ENCODE measurements at regions not wholly inside any gene's neighbourhood (a gene's known extent, or its start where the extent isn't known, plus 50 kb on each side); places are given as distances from the start of the nearest gene placed in this dataset.

GRCh38 chr2:65678779-65679391 is 246.5 kb upstream of the SPRED2 start:
- H3K36me3 ChIP-seq (replicated peaks in 1 of 2; ENCODE audit: insufficient read depth in 1 of 2, low read depth in 2 of 2) = no peaks in the 10 kb centered on the region
- ATAC-seq (no peak), DNase-seq (no peak)
- peaks cover 0 to 9% (median 0%) of the 10 kb centered on the region in 3 donors for H3K9me3 ChIP-seq
- no peak overlapping the region for H3K4me3 ChIP-seq
- intact Hi-C loops (cut with DNase I) = no loop called here
- WGBS, 2 donors = 76 to 78% methylated on average over 5 of the region's 5 CpGs
- no peaks in the 10 kb centered on the region for H3K4me1 ChIP-seq
- no peak overlapping the region for H3K27ac ChIP-seq
- TF ChIP-seq POLR2A (IDR thresholded peaks at IDR 0.05) (no peak), CTCF (IDR thresholded peaks at IDR 0.05) (no peak)
- no peaks in the 10 kb centered on the region for H3K27me3 ChIP-seq

- TF ChIP-seq CTCF (IDR thresholded peaks at IDR 0.05) (no peak), POLR2A (IDR thresholded peaks at IDR 0.05) (no peak)
- H3K36me3 ChIP-seq (replicated peaks in 1 of 2; ENCODE audit: insufficient read depth in 1 of 2, low read depth in 2 of 2) = no peaks in the 10 kb centered on the region
- no peak for DNase-seq
- intact Hi-C loops (cut with DNase I) = no loop called here
- ATAC-seq = no peak
- 77 to 84% methylated on average over 4 of the region's 4 CpGs for WGBS, 2 donors
- H3K4me3 ChIP-seq = no peak overlapping the region
- peaks cover 0 to 9% (median 0%) of the 10 kb centered on the region in 3 donors for H3K9me3 ChIP-seq
- H3K27me3 ChIP-seq = no peaks in the 10 kb centered on the region
- H3K27ac ChIP-seq = no peak overlapping the region
- no peaks in the 10 kb centered on the region for H3K4me1 ChIP-seq
These were observed 243.0 kb upstream of the SPRED2 start for GRCh38 chr2:65675350-65675749.

DNA sequence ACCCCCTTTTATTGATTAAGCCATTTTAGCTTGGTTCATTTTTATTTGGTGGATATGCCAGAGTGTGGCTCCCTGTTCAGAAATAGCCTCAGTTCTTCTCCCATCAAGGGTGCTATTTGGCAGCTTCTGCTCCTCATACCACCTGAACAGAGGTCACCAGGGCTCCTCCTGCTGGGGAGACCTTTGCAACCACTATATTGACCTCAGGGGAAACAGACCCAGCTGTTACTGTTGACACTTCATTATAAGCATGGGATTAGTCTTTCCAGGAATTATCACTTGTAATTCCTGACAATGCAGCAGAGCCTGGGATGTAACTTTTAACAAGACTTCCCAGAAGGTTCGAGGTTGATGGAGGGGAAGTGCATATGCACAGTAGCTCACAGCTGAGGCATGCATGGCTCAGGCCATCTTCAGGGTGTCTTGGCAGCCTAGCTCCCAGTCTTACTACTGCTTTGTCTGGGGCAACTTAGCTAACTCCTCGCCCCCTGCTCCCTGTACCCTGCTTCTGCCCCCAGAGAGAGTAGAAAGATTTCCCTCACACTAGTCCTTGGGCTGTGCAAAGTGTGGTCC is 239.4 kb upstream of the SPRED2 start:
- Histone ChIP-seq H3K9me3 (peaks cover 0 to 17% (median 0%) of the 10 kb centered on the region in 3 donors), H3K27ac (no peak overlapping the region), H3K36me3 (replicated peaks in 1 of 2; ENCODE audit: insufficient read depth in 1 of 2, low read depth in 2 of 2) (no peaks in the 10 kb centered on the region), H3K4me3 (no peak overlapping the region), H3K4me1 (no peaks in the 10 kb centered on the region), H3K27me3 (no peaks in the 10 kb centered on the region)
- DNase-seq (no peak), ATAC-seq (no peak)
- no peak for TF ChIP-seq CTCF (IDR thresholded peaks at IDR 0.05)
- no peak for TF ChIP-seq POLR2A (IDR thresholded peaks at IDR 0.05)
- WGBS, 2 donors = 23 to 80% methylated on average over 2 of the region's 2 CpGs
- intact Hi-C loops (cut with DNase I) = no loop called here

DNA sequence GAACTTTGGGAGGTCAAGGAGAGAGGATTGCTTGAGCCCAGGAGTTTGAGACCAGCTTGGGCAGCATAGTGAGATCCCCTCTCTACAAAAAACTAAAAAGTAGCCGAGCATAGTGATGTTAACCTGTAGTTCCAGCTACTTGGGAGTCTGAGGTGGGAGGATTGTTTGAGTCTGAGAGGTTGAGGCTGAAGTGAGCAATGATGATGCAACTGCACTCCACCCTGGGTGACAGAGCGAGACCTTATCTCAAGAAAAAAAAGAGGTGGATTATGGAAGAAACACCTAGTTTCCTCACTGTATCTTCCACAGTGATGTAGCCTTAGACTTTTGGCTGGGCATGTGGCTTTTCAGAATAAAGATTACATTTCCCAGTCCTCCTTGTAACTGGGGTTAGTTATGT is 237.2 kb upstream of the SPRED2 start:
- DNase-seq (no peak), ATAC-seq (no peak)
- H3K4me1 ChIP-seq = no peaks in the 10 kb centered on the region
- intact Hi-C loops (cut with DNase I) = no loop called here
- H3K27ac ChIP-seq = no peak overlapping the region
- H3K27me3 ChIP-seq = no peaks in the 10 kb centered on the region
- peaks cover 0 to 8% (median 0%) of the 10 kb centered on the region in 3 donors for H3K9me3 ChIP-seq
- WGBS, 2 donors = 78 to 95% methylated on average over 2 of the region's 2 CpGs
- H3K4me3 ChIP-seq = no peak overlapping the region
- TF ChIP-seq POLR2A (IDR thresholded peaks at IDR 0.05) = no peak
- no peak for TF ChIP-seq CTCF (IDR thresholded peaks at IDR 0.05)
- no peaks in the 10 kb centered on the region for H3K36me3 ChIP-seq (replicated peaks in 1 of 2; ENCODE audit: insufficient read depth in 1 of 2, low read depth in 2 of 2)

- H3K9me3 ChIP-seq = peaks cover 0 to 8% (median 0%) of the 10 kb centered on the region in 3 donors
- no peak for DNase-seq
- H3K27me3 ChIP-seq = no peaks in the 10 kb centered on the region
- no peak for TF ChIP-seq CTCF (IDR thresholded peaks at IDR 0.05)
- no peak for TF ChIP-seq POLR2A (IDR thresholded peaks at IDR 0.05)
- no peak overlapping the region for H3K27ac ChIP-seq
- no peak for ATAC-seq
- intact Hi-C loops (cut with DNase I) = no loop called here
- H3K4me3 ChIP-seq = no peak overlapping the region
- no peaks in the 10 kb centered on the region for H3K36me3 ChIP-seq (replicated peaks in 1 of 2; ENCODE audit: insufficient read depth in 1 of 2, low read depth in 2 of 2)
- no peaks in the 10 kb centered on the region for H3K4me1 ChIP-seq
These were observed 236.3 kb upstream of the SPRED2 start for GRCh38 chr2:65668744-65669143.
